Caco-2 (cell line): ENCODE measurements at regions not wholly inside any gene's neighbourhood (a gene's known extent, or its start where the extent isn't known, plus 50 kb on each side); places are given as distances from the start of the nearest gene placed in this dataset.

Experiments
- BruUV-seq: library from RNA; stranded (reverse); fragments of 400-500 nt; replicated peaks from 2 replicates; lab custom pipeline; 2021; lab: Mats Ljungman, UMichigan
- CTCF ChIA-PET: fragments of 300-600 bp; sonication (Branson Sonifier 250); formaldehyde crosslinking; loops from one replicate; lab custom pipeline; 2022; ENCODE audit warnings: antibody characterized with exemption; lab: Charles Lee
- POLR2A ChIA-PET: fragments of 300-600 bp; sonication (Branson Sonifier 250); formaldehyde crosslinking; loops from one replicate; lab custom pipeline; 2022; ENCODE audit warnings: antibody characterized with exemption; lab: Charles Lee
- DNase-seq, 2 experiments: peaks; one replicate each; pipeline versions ENCODE4 v3.0.0 to v3.0.0-alpha.2; 2020 to 2022
- H3K27me3 ChIP-seq: replicated peaks from 2 replicates; pipeline ENCODE4 v1.6.0; 2011; ENCODE audit warnings: low read length; ENCODE audit not compliant: control insufficient read depth, insufficient read depth
- H3K36me3 ChIP-seq: 2 replicates; pipeline ENCODE4 v1.5.1; 2011; ENCODE audit warnings: low read length; ENCODE audit not compliant: control insufficient read depth, insufficient read depth
- H3K4me1 ChIP-seq: fragments of 250-450 bp; sonication (Bioruptor Pico); 2 replicates; pipeline ENCODE4 v1.5.1; 2020; ENCODE audit warnings: mild to moderate bottlenecking
- H3K4me3 ChIP-seq: 2 replicates; pipeline ENCODE4 v1.5.1; 2011; ENCODE audit warnings: low read depth, mild to moderate bottlenecking, control low read depth, low read length
- H3K9me3 ChIP-seq: fragments of 250-450 bp; sonication (Bioruptor Pico); 2 replicates; pipeline ENCODE4 v1.5.1; 2020; ENCODE audit warnings: mild to moderate bottlenecking, moderate library complexity
- H3K27ac Mint-ChIP-seq: one replicate; pipeline ENCODE4 v1.8.0; 2022; ENCODE audit warnings: mixed read lengths; ENCODE audit not compliant: unreplicated experiment
- H3K27me3 Mint-ChIP-seq: one replicate; pipeline ENCODE4 v1.8.0; 2022; ENCODE audit warnings: mixed read lengths; ENCODE audit not compliant: insufficient read depth, unreplicated experiment
- H3K36me3 Mint-ChIP-seq: one replicate; pipeline ENCODE4 v1.8.0; 2022; ENCODE audit warnings: mild to moderate bottlenecking, mixed read lengths; ENCODE audit not compliant: insufficient read depth, unreplicated experiment
- H3K4me1 Mint-ChIP-seq: one replicate; pipeline ENCODE4 v1.8.0; 2022; ENCODE audit warnings: low read depth, mixed read lengths; ENCODE audit not compliant: unreplicated experiment
- H3K4me3 Mint-ChIP-seq: one replicate; pipeline ENCODE4 v1.8.0; 2022; ENCODE audit warnings: mild to moderate bottlenecking, moderate library complexity, mixed read lengths; ENCODE audit not compliant: unreplicated experiment
- H3K9me3 Mint-ChIP-seq: one replicate; pipeline ENCODE4 v1.8.0; 2022; ENCODE audit warnings: mixed read lengths; ENCODE audit not compliant: unreplicated experiment
- CTCF ChIP-seq, 2 experiments: fragments of 200-600 bp in 1 of 2; IDR thresholded peaks; 1 replicate in 1 of 2; 2 replicates in 1 of 2; pipeline versions ENCODE4 v1.5.1 to v1.8.0; 2011 to 2022; ENCODE audit warnings: antibody characterized with exemption in 1 of 2, control low read depth in 1 of 2, inconsistent platforms in 1 of 2, low read depth in 1 of 2, low read length in 1 of 2, mild to moderate bottlenecking in 1 of 2, moderate library complexity in 1 of 2; ENCODE audit not compliant: insufficient read depth in 1 of 2, severe bottlenecking in 1 of 2, unreplicated experiment in 1 of 2
- intact Hi-C: fragments of 100-400 bp; cut with micrococcal nuclease; formaldehyde crosslinking; loops from one replicate; pipeline ENCODE4 v1.10.0; 2022; ENCODE audit not compliant: unreplicated experiment

GRCh38 chr2:9099341-9099751, 95.9 kb upstream of the MBOAT2 start:
- H3K36me3 Mint-ChIP-seq = peaks cover 11% of the 10 kb centered on the region
- Histone ChIP-seq H3K4me1 (peaks cover 24% of the 10 kb centered on the region), H3K27me3 (no peaks in the 10 kb centered on the region), H3K4me3 (no peak overlapping the region), H3K9me3 (no peaks in the 10 kb centered on the region), H3K36me3 (no peaks in the 10 kb centered on the region)
- ChIA-PET CTCF (no interaction called here), POLR2A (no interaction called here)
- no peak for TF ChIP-seq CTCF (IDR thresholded peaks at IDR 0.05; ENCODE audit: insufficient read depth in 1 of 2, low read depth in 1 of 2, low read length in 1 of 2, severe bottlenecking in 1 of 2, unreplicated experiment in 1 of 2)
- peaks cover 17% of the 10 kb centered on the region for H3K4me1 Mint-ChIP-seq
- intact Hi-C loops = no loop called here
- no peak for DNase-seq
- H3K4me3 Mint-ChIP-seq = no peak overlapping the region
- no peaks in the 10 kb centered on the region for H3K9me3 Mint-ChIP-seq
- H3K27me3 Mint-ChIP-seq = no peaks in the 10 kb centered on the region
- no TSS peak for BruUV-seq
- no peak overlapping the region for H3K27ac Mint-ChIP-seq

GRCh38 chr2:9097892-9098291, 94.4 kb upstream of the MBOAT2 start:
- CTCF ChIA-PET = no interaction called here

GRCh38 chr2:9097239-9097638, 93.8 kb upstream of the MBOAT2 start:
- Mint-ChIP-seq H3K27me3 (no peaks in the 10 kb centered on the region), H3K9me3 (no peaks in the 10 kb centered on the region), H3K4me1 (peaks cover 9% of the 10 kb centered on the region), H3K27ac (no peak overlapping the region), H3K4me3 (no peak overlapping the region), H3K36me3 (peaks cover 6% of the 10 kb centered on the region)
- no peak for TF ChIP-seq CTCF (IDR thresholded peaks at IDR 0.05; ENCODE audit: insufficient read depth in 1 of 2, low read depth in 1 of 2, low read length in 1 of 2, severe bottlenecking in 1 of 2, unreplicated experiment in 1 of 2)
- intact Hi-C loops = no loop called here
- POLR2A ChIA-PET = no interaction called here
- Histone ChIP-seq H3K36me3 (no peaks in the 10 kb centered on the region), H3K27me3 (no peaks in the 10 kb centered on the region), H3K4me1 (peaks cover 3% of the 10 kb centered on the region), H3K9me3 (no peaks in the 10 kb centered on the region), H3K4me3 (no peak overlapping the region)
- no TSS peak for BruUV-seq
- no peak for DNase-seq
- CTCF ChIA-PET = no interaction called here

More at GRCh38 chr2:9097892-9098291, 94.4 kb upstream of the MBOAT2 start:
- peaks cover 15% of the 10 kb centered on the region for H3K4me1 Mint-ChIP-seq
- H3K9me3 Mint-ChIP-seq = no peaks in the 10 kb centered on the region
- H3K4me3 Mint-ChIP-seq = no peak overlapping the region
- H3K36me3 Mint-ChIP-seq = peaks cover 7% of the 10 kb centered on the region
- no TSS peak for BruUV-seq
- no peaks in the 10 kb centered on the region for H3K27me3 ChIP-seq
- POLR2A ChIA-PET = no interaction called here
- H3K9me3 ChIP-seq = no peaks in the 10 kb centered on the region
- intact Hi-C loops = no loop called here
- no peak overlapping the region for H3K27ac Mint-ChIP-seq
- no peaks in the 10 kb centered on the region for H3K27me3 Mint-ChIP-seq
- no peak for DNase-seq
- peaks cover 9% of the 10 kb centered on the region for H3K4me1 ChIP-seq
- no peaks in the 10 kb centered on the region for H3K36me3 ChIP-seq
- no peak overlapping the region for H3K4me3 ChIP-seq
- TF ChIP-seq CTCF (IDR thresholded peaks at IDR 0.05; ENCODE audit: insufficient read depth in 1 of 2, low read depth in 1 of 2, low read length in 1 of 2, severe bottlenecking in 1 of 2, unreplicated experiment in 1 of 2) = no peak
